GM12874 (cell line): ENCODE measurements at regions not wholly inside any gene's neighbourhood (a gene's known extent, or its start where the extent isn't known, plus 50 kb on each side); places are given as distances from the start of the nearest gene placed in this dataset.

Experiments
- CTCF ChIP-seq: IDR thresholded peaks from 2 replicates; pipeline ENCODE4 v1.5.1; 2011; ENCODE audit warnings: low read depth, mild to moderate bottlenecking, control low read depth, low read length, moderate library complexity; ENCODE audit not compliant: insufficient read depth

GRCh38 chr11:79864882-79865281, 424.1 kb upstream of the TENM4 start:
- no peak for TF ChIP-seq CTCF

GRCh38 chr11:79860336-79860735, 419.5 kb upstream of the TENM4 start:
- TF ChIP-seq CTCF, result no peak

- no peak for TF ChIP-seq CTCF
Measured at GRCh38 chr11:79857377-79858214, 416.8 kb upstream of the TENM4 start.

GRCh38 chr11:79852176-79852575, 411.3 kb upstream of the TENM4 start:
- no peak for TF ChIP-seq CTCF

- TF ChIP-seq CTCF, result no peak
Measured at GRCh38 chr11:79845002-79845709, 404.3 kb upstream of the TENM4 start.

- no peak for TF ChIP-seq CTCF
Measured at GRCh38 chr11:79834015-79834414, 393.2 kb upstream of the TENM4 start.

- no peak for TF ChIP-seq CTCF
Measured at GRCh38 chr11:79830446-79830845, 389.6 kb upstream of the TENM4 start.
